Hematopoietic multipotent progenitor cell treated with erythropoietin and hydrocortisone succinate and interleukin-3 and kit ligand, for 15 days (in vitro differentiated cells): ENCODE measurements at regions not wholly inside any gene's neighbourhood (a gene's known extent, or its start where the extent isn't known, plus 50 kb on each side); places are given as distances from the start of the nearest gene placed in this dataset.

Experiments used
- DNase-seq: peaks from one replicate; pipeline ENCODE4 v3.0.0-alpha.2; 2015; ENCODE audit warnings: low spot score

DNA sequence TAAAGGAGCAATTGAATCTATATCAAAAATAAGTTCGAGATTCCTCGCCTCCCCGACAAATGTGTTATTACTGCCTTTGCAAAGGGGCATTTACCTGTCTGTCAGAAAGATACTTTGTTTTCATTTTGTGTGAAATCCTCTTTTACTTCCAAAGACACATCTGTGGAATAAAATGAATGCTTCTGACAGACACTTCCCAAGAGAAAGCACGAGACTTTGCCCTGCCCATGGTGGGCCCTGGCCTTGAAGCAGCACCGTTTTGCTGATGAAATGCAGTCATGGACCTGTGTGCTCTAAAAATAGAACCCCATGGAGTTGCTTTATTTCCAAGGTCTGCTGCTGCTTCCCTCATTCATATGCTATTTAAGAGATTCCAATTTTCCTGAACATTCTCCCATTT lies 85.9 kb upstream of the USP47 start:
- no peak for DNase-seq

DNA sequence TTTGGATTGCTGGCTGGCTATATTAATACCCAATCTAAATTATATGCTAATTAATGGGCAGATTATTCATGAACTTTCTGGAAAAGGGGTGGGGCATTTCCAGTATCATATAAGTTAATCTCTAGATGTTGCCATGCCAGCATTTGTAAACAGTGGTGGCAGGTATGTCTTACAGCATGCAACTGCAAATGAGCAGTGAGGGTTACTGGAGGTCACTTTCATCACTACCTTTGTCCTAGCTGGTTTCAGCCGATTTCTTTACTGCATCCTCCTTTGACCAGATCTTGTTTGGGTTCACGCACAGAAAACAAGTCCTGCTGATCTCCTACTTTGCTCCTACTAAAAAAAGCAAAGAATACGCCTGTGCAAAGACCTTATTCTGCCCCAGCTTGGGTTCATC lies 89.1 kb upstream of the USP47 start:
- DNase-seq: no peak

DNA sequence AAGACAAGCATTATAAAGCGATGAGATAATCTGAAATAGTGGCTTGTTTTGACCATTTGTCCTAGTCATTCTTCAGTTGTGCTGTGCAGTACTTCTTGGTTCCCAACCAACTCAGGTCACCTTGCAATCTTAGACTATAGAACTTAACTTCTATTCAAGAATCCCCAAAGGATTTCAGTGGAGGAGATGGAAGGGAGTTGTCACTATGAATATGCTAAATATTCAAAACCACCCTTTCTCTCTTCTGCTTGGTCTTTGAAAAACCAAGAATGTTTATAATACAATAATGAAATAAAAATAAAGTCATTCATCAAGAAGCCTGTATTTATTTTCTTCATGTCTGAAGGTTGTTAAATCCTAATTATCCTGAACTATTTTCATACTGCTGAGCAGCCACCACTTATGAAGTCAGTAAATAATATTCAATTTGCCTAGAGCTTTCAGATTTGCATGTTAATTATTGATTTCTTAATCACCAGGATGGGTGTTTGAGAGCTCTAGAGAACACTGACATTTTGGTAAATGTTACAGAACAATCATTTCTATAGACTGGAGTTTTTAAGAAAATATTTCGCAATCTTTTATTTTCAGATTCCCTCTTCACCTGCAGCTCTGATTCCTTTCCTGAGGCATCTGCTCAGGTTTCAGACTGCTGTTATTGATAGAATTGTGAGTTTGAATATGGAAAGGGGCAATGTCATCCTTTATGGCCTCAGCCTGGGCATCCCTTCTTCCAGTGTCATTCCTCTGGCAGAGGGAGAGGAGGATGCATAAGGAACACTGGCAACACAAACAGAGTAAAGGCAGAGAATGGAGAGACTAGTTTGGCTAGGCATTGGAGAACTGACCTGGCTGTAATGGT lies 91.5 kb upstream of the USP47 start:
- DNase-seq: no peak

DNA sequence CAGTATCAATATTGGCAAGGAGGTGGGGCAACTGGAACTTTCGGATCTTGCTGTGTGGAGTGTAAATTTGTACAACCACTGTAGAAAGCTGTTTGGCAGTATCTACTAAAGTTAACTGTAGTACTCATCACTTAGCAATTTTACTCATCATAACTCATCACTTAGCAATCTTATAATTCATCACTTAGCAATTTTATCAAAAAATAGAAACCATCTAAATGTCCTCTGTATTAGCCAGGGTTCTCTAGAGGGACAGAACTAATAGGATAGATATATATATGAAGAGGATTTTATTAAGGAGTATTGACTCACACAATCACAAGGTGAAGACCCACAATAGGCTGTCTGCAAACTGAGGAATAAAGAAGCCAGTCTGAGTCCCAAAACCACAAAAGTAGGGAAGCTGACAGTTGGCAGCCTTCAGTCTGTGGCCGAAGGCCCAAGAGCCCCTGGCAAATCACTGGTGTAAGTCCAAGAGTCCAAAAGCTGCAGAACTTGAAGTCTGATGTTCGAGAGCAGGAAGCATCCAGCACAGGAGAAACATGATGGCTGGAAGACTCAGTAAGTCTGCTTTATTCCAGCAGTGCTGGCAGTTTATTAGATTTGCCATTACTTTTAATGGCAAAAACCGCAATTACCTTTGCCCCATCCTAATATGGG lies 92.9 kb upstream of the USP47 start:
- no peak for DNase-seq

DNA sequence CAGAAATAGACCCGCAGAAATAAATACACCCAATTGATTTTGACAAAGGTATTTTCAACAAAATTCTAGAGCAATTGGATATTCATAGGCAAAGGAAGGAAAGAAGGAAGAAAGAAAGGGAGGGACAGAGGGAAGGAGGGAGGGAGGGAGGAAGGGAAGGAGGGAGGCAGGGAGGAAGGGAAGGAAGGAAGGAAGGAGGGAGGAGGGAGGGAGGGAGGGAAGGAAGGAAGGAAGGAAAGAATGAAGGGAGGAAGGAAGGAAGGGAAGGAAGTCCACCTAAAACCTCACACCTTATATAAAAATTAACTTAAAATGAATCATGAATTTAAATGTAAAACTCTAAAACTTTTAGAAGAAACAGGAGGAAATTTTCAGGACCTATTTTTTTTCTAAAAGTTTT lies 94.2 kb upstream of the USP47 start:
- no peak for DNase-seq

DNA sequence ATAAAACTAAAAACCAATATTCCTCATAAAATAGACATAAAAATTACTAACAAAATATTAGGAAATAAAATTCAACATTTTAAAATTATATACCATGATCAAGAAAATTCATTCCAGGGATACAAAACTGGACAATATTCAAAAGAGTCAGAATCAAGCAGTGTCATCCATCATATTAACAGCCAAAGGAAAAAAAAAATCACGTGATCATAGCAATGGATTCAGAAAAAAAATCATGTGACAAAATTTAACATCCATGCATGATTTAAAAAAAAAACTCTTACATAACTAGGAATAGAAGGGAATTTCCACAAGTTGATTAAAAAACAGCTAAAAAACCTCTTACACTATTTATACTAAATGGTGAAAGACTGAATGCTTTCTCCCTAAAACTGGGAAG lies 95.3 kb upstream of the USP47 start:
- DNase-seq: no peak

DNA sequence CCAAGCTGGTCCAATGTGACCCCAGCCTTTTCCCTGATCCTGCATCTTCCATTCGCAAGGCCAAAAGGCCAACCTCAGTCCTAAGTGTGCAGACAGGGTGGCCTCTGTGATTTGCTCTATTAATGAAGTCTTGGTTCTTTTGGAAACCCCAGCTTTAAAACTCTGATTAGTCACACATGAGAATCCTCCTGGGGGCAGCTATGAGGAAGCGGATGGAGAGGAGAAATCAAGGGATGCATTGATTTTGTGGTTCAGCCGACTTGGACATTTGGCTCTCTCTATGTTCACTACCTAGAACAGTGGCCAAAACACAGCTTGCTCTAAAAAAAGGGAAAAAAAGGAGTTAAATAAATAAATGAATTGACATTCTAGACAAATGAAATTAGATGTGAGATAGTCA lies 98.6 kb upstream of the USP47 start:
- no peak for DNase-seq

DNA sequence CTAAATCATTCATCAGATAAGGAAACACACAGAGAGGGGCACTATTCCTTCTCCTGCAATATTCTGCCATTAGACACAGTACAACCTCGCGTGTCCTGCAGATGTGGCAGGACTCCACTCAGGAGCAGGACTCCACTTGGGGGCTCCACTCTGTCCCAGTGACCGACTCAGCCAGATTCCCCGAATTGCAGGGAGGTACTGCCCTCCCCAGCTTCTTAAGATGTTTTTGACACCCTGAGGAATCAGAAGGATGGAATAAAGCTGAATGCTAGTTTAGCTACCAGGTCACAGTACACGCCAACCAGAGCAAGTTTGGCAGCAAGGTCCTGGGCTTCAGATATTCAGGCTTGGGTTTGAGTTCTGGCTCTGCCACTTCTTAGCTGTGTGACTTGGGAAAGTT lies 99.3 kb upstream of the USP47 start:
- DNase-seq: no peak

DNA sequence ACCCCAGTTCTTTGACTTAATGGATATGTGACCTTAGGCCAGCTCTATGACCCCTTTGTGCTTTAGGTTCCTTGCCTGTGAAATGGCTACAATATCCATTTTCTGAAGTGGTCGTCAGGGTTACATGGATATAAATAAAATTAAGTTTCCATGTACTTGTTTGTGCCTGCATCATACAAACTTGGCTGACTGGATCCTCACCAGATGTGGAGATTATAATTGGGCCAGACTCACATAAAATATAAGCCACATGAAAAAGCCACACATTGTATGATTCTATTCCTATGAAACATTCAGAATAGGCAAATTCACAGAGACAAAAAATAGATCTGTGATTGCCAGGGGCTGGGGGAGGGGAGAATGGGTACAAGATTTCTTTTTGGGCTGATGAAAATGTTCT lies 100.9 kb upstream of the USP47 start:
- DNase-seq: no peak

DNA sequence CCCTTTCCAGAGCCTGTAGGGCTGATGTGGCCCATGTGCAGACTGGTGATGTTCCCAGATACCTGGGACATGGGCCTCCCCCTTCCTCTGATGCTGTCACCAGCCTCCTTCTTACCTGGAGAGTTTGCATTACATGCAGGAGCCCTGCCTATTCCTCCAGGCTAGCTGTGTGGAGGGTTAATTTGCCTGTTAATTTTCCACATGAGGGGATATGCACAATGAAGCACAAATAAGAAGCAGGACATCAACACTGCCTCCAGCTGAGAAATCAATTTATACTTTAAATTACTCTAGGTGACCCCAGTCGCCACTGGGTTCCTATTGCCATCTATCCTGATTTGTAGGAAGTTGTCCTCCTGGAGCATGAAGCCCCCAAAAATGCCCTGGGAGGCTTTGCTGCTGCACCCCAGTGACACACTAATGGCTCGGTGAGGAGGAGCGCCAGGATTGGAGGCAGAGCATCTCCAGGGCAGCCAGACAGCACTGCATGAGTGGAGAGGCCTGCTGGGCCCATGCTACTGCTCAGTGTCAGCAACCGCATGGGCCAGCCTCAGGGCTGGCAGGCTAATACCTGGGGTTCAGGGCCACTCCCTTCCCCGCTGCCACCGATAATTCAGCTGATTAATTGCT lies 101.6 kb upstream of the USP47 start:
- DNase-seq: no peak

DNA sequence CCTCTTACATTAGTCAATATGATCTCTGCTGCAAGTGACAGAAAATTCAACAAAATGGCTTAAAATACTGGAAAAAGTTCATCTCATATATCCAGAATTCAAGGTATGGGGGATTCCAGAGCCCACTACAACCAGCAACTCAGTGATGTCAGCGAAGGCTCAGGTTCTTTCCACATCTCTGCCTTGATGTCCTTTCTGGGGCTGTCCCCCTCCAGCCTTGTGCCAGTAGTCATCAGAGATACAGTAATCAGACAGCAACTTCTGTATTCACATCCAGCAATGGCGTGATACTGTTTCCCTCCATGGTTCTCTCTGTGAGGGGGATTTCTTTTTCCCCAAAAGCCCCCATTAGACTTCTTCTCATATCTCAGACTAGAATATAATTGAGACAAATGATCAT lies 103.4 kb upstream of the USP47 start:
- DNase-seq: no peak

DNA sequence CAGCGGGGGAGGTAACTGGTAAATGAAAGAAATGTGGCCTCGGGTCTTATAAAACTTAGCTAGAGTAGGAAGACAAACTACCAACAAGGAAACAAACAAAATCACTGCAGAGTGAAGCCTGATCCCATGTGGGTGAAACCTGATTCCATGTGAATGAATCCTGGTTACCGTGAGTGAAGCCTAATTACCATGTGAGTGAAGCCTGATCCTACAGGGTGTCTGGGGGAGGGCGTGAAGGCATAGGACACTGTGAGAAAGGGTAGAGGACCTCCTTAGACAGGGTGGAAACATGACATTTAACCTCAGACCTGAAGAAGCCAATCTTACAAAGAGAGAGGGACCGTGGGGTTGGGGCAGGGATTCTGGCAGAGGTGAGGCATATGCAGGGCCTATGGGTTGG lies 106.2 kb upstream of the USP47 start:
- DNase-seq: no peak

DNA sequence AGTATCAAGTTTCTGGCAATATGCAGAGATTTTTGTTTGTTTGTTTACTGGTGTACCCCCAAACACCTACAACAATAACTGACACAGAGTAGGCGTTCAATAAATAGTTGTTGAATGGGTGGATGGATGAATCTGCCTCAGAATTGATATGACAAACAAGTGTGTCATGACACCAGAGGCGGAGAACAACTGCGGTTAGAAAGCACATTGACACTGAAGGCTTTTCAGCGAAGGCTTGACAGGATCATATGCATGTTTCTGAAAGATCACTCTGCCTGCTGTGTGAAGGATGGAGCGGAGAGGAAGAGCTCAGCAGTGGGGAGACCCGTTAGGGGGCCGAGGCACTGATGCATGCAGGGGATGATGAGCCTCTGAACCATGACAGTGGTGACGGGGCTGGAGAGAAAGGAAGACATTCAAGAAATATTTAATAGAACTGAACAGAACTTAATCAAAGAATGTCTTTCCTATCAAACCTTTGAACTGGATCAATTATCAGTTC lies 108.5 kb upstream of the USP47 start:
- DNase-seq: no peak

DNA sequence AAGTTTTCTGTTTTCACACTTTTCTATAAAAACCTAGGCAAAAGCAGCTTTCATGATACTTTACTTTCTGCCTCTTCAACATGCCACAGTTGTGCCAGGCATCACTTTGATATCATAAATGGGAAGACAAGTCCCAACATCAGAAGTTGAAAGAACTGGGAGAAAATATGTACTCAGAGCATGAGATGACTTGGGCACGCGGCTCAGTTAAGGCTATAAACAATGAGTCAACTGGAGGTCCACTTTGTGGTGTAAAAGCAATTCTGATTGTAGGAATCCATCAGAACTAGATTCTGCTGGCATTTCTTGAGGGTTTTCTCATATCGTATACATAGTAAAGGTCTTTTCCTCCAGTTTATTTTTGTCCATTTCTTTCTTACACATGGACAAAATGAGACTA lies 109.7 kb upstream of the USP47 start:
- no peak for DNase-seq

DNA sequence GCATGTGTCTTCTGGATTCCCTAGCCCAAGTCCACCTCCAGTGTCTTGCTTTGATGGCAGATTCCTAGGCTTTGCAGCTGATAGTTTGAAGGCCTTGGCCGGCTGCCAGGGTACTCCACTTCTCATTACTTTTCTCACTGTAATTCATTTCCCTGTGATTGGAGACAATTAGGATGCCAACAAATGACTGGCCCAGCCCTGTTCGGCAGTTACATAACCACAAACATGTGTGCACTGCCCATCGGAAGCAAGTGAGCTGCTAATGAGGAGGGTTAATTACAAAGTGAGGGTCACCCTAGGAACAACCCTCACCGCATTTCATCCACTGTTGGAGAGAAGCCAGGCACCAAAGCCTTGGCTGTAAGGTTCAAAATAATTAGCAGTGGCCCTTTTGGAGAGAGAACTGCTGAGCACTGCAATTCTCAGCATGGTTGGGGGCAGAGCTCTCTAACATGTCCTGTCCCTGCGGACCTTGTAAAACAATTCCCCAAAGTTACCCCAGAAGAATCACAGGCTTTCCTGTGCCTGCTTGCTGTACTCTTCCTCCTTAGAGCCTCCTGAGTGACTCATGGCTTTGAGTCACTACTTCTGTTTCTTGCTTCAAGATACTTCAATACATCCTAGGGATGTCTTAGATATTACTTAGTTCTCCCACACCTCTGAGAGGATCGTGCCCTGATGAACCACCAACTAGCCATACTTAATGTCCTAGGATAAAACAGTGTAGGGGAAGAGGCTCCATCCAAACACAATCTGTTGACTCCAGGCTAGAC lies 109.7 kb upstream of the GALNT18 start:
- DNase-seq: no peak

DNA sequence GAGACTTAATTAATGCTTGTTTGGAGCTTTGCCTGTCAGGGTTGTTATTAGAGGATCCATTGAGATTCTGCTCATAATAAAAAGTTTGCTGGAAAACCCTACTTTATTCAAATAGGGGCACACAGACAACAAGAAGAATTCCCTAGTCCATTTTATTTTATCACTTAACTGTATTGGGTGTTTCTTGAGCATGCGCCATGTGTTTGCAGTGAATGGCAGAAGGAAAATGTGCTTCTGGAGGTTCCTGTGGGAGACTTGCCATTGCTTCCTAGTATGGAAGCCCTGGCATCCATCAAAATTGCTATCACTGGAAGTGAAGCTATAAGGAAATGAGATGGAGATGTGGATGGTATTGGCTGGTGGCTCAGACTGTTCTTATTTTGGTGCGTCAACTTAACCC lies 106.6 kb upstream of the GALNT18 start:
- DNase-seq: no peak

DNA sequence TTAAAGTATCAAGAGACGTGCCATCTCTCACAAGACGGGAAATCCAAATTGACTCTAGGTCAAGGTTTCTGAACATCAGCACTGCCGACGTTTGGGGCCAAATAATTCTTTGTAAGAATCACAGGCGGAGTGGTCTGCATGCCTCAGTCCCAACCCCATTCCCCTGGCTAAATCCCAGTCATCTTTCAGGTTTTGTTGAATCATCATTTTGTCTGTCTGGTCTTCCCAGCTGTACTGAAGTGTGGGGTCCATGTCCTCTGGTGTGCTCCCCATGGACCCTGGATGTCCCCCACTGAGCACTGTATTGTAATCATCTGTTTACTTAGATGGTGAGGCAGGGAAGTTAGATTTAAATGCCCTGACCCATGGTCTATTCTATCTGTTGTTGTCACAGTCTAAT lies 103.6 kb upstream of the GALNT18 start:
- DNase-seq: no peak

DNA sequence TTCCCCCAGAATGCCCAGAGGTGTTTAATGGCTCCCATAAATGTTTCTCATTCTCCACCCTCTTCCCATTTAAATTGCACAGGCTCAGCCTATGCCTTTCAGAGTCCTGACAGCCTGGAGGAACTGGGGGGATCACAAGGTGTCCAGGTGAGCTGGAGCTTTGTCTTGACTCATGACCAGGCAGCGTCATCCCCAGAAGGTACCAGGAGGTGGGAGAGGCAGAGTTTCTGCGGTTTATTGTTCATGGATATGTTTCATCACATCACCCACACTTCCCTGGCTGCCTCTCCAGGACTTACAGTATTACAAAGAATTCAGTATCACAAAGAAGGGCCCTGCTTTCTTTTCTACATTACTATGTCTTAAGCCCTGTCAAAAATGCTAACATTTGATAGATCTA lies 103.2 kb upstream of the GALNT18 start:
- DNase-seq: no peak

DNA sequence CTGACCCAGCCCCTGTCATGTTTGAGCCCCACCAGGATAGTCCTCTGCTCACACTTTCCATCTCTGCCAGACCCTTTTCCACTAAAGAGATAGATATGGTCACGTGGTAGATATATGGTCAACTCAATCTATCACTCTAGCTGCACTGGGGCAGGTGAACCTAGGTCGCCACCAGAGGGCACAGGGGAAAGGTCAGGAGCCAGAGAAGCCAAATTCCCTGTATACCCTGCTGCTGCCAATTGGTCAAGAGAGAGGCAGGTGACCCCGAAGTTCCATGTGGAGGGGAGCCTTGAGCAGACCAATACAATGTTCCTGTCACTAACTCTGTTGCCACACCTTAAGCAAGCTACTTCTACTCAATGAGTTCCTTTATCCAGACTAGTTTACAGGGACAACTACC lies 101.1 kb upstream of the GALNT18 start:
- no peak for DNase-seq

DNA sequence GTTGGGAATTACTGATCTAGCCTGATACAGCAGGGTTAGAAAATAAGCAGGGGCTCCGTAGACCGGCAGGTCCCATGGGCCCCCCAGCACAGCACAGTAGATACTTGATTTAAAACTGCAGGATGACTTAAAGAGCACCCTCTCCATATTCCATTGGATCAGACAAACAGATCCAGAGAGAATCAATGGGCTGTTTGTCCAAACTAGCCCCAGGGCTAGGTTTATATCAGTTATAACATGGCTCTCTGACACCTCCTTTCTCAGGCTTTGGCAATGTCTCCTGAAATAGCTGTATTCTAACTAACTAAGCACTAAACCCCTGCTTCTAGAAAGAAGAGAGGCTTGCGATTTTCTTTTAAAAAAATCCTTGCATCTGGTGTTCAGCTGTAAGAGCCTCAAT lies 100.4 kb upstream of the GALNT18 start:
- no peak for DNase-seq

DNA sequence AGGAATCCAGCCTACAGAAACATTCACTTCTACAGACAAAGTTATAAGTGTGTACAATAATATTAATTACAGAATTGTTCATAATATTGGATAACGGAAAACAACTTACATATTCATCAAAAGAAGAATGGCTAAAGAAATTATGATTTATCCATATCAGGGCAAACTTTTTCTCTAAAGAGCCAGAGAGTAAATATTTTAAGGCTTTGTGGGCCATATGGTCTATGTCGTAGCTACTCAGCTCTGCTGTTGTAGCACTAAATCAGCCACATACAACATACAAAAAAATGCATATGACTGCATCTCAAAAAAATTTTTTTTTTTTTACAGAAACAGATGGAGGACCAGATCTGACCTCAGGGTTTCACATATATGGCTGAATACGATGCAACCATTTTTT lies 96.7 kb upstream of the GALNT18 start:
- no peak for DNase-seq

DNA sequence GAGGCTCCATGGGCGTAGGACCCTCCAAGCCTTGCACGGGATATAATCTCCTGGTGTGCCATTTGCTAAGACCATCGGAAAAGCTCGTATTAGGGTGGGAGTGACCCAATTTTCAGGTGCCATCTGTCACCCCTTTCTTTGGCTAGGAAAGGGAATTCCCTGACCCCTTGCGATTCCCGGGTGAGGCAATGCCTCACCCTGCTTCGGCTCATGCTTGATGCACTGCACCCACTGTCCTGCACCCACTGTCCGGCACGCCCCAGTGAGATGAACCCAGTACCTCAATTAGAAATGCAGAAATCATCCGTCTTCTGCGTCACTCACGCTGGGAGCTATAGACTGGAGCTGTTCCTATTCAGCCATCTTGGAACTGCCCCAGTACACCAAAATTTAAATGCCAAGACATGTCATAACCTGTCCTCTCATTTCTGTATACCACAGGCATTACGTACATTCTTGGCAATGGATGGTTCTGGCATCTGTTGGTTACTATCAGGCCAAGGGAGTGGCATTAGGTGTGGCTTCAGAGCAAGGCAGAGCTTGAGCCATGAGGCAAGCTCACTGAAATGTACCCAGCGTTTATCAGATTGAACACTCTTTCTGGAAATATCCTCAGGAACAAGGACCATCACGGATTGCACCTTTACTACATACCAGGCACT lies 95.4 kb upstream of the GALNT18 start:
- no peak for DNase-seq
